H1 (cell line): ENCODE measurements at regions not wholly inside any gene's neighbourhood (a gene's known extent, or its start where the extent isn't known, plus 50 kb on each side); places are given as distances from the start of the nearest gene placed in this dataset.
A peak's percentile ranks its signal among the peaks of the same experiment; 100 is the strongest.

Source experiments
- CTCF ChIA-PET: fragments of 300-600 bp; sonication (Branson Sonifier 250); formaldehyde crosslinking; loops from one replicate; lab custom pipeline; 2021; ENCODE audit not compliant: partially characterized antibody; lab: Charles Lee
- POLR2A ChIA-PET: fragments of 300-600 bp; sonication (Branson Sonifier 250); formaldehyde crosslinking; loops from one replicate; lab custom pipeline; 2021; ENCODE audit warnings: inconsistent platforms; ENCODE audit not compliant: partially characterized antibody; lab: Charles Lee
- DNase-seq, 2 experiments: peaks; one replicate each; pipeline versions ENCODE4 v3.0.0 to v3.0.0-alpha.2; 2010 to 2022; ENCODE audit warnings: low spot score in 2 of 2, low read depth in 1 of 2, mixed read lengths in 1 of 2
- FAIRE-seq: peaks from 2 replicates; lab custom pipeline; 2011; peaks lifted over from hg19 to GRCh38; lab: Jason Lieb, UNC
- H2AFZ ChIP-seq: 2 replicates; pipeline ENCODE4 v1.8.1; 2012; ENCODE audit warnings: low read length, inconsistent platforms
- H2AK5ac ChIP-seq: 2 replicates; pipeline ENCODE4 v1.6.1; 2013; ENCODE audit warnings: low read depth, low read length
- H2BK120ac ChIP-seq: replicated peaks from 2 replicates; pipeline ENCODE3; 2013; ENCODE audit warnings: low read depth, low read length, inconsistent platforms
- H2BK12ac ChIP-seq: 2 replicates; pipeline ENCODE4 v1.6.1; 2013; ENCODE audit warnings: low read depth, low read length
- H2BK15ac ChIP-seq: 2 replicates; pipeline ENCODE4 v1.6.1; 2013; ENCODE audit warnings: low read length
- H2BK20ac ChIP-seq: 2 replicates; pipeline ENCODE4 v1.6.1; 2013; ENCODE audit warnings: low read length
- H2BK5ac ChIP-seq: 2 replicates; pipeline ENCODE4 v1.6.1; 2013; ENCODE audit warnings: low read depth, low read length
- H3K14ac ChIP-seq: 2 replicates; pipeline ENCODE4 v1.6.1; 2013; ENCODE audit warnings: inconsistent platforms; ENCODE audit not compliant: insufficient read length
- H3K18ac ChIP-seq: 2 replicates; pipeline ENCODE4 v1.6.1; 2013; ENCODE audit warnings: low read length; ENCODE audit errors: extremely low read depth
- H3K23ac ChIP-seq: 2 replicates; pipeline ENCODE4 v1.6.1; 2013; ENCODE audit warnings: inconsistent platforms; ENCODE audit not compliant: insufficient read length
- H3K23me2 ChIP-seq: 2 replicates; pipeline ENCODE4 v1.6.1; 2013; ENCODE audit warnings: low read depth, low read length
- H3K27ac ChIP-seq: 2 replicates; pipeline ENCODE4 v1.6.1; 2011; ENCODE audit warnings: low read depth, low read length, inconsistent platforms
- H3K27me3 ChIP-seq, 4 experiments: replicated peaks in 1 of 4; 1 replicate in 1 of 4; 2 replicates in 3 of 4; pipeline versions ENCODE4 v1.6.1 to v1.8.1; 2011 to 2013; ENCODE audit warnings: low read length in 3 of 4, mild to moderate bottlenecking in 3 of 4, inconsistent platforms in 2 of 4, mixed read lengths in 2 of 4, moderate library complexity in 1 of 4; ENCODE audit not compliant: control insufficient read depth in 3 of 4, insufficient read depth in 3 of 4; ENCODE audit errors: extremely low read depth in 1 of 4
- H3K36me3 ChIP-seq, 4 experiments: 2 replicates each; pipeline versions ENCODE4 v1.6.1 to v1.8.1; 2011 to 2013; ENCODE audit warnings: mild to moderate bottlenecking in 4 of 4, low read length in 3 of 4, moderate library complexity in 2 of 4, control low read depth in 1 of 4, inconsistent platforms in 1 of 4; ENCODE audit not compliant: insufficient read depth in 4 of 4, control insufficient read depth in 2 of 4
- H3K4ac ChIP-seq: replicated peaks from 2 replicates; pipeline ENCODE3; 2013; ENCODE audit warnings: low read length, low read depth, mixed read lengths, inconsistent platforms; ENCODE audit not compliant: insufficient read length
- H3K4me1 ChIP-seq, 4 experiments: replicated peaks in 1 of 4; 1 replicate in 1 of 4; 2 replicates in 3 of 4; pipeline versions ENCODE4 v1.6.1 to v1.8.1; 2011 to 2013; ENCODE audit warnings: low read length in 3 of 4, inconsistent platforms in 2 of 4, mixed read lengths in 1 of 4; ENCODE audit not compliant: insufficient read depth in 4 of 4, control insufficient read depth in 3 of 4
- H3K4me2 ChIP-seq, 2 experiments: 2 replicates each; pipeline versions ENCODE4 v1.6.1 to v1.8.1; 2011 to 2013; ENCODE audit warnings: low read depth in 2 of 2, low read length in 2 of 2, control low read depth in 1 of 2, inconsistent platforms in 1 of 2, mild to moderate bottlenecking in 1 of 2; ENCODE audit not compliant: insufficient read depth in 1 of 2
- H3K4me3 ChIP-seq, 4 experiments: fragments of 200-600, 300-600 bp in 1 of 4; sonication (generic), shearing (Covaris generic), sonication (Bioruptor Twin) in 1 of 4; 2 replicates each; pipeline versions ENCODE4 v1.5.1 to v1.8.1; 2011 to 2016; ENCODE audit warnings: low read length in 4 of 4, low read depth in 3 of 4, control low read depth in 2 of 4, inconsistent platforms in 2 of 4, mild to moderate bottlenecking in 2 of 4, mixed read lengths in 1 of 4, moderate library complexity in 1 of 4; ENCODE audit not compliant: insufficient read depth in 2 of 4; ENCODE audit errors: extremely low read depth in 1 of 4
- H3K56ac ChIP-seq: replicated peaks from 2 replicates; pipeline ENCODE3; 2013; ENCODE audit warnings: low read depth, mild to moderate bottlenecking, mixed read lengths, low read length, inconsistent platforms; ENCODE audit not compliant: insufficient read length
- H3K79me1 ChIP-seq: 2 replicates; pipeline ENCODE4 v1.6.1; 2013; ENCODE audit warnings: low read depth, low read length, control low read depth
- H3K79me2 ChIP-seq, 2 experiments: 2 replicates each; pipeline versions ENCODE4 v1.6.1 to v1.8.1; 2012 to 2013; ENCODE audit warnings: low read length in 2 of 2, mild to moderate bottlenecking in 2 of 2, inconsistent platforms in 1 of 2; ENCODE audit not compliant: insufficient read depth in 2 of 2, control insufficient read depth in 1 of 2
- H3K9ac ChIP-seq, 4 experiments: replicated peaks in 1 of 4; 1 replicate in 1 of 4; 2 replicates in 3 of 4; pipeline versions ENCODE4 v1.6.1 to v1.8.1; 2011 to 2013; ENCODE audit warnings: low read depth in 3 of 4, low read length in 3 of 4, control low read depth in 2 of 4, mild to moderate bottlenecking in 2 of 4, moderate library complexity in 2 of 4, inconsistent platforms in 1 of 4; ENCODE audit errors: extremely low read depth in 1 of 4
- H3K9me3 ChIP-seq, 2 experiments: 2 replicates each; pipeline versions ENCODE4 v1.6.1 to v1.8.1; 2012 to 2013; ENCODE audit warnings: mild to moderate bottlenecking in 2 of 2, moderate library complexity in 2 of 2, control low read depth in 1 of 2, inconsistent platforms in 1 of 2, low read depth in 1 of 2, low read length in 1 of 2, mixed read lengths in 1 of 2; ENCODE audit not compliant: insufficient read depth in 2 of 2
- H4K20me1 ChIP-seq, 2 experiments: replicated peaks in 1 of 2; 2 replicates each; pipeline versions ENCODE3 to v1.8.1; 2011 to 2013; ENCODE audit warnings: inconsistent platforms in 2 of 2, low read length in 2 of 2, mild to moderate bottlenecking in 1 of 2; ENCODE audit not compliant: insufficient read depth in 2 of 2, control insufficient read depth in 1 of 2
- H4K5ac ChIP-seq: 2 replicates; pipeline ENCODE4 v1.6.1; 2013; ENCODE audit warnings: low read length, low read depth, mixed read lengths, inconsistent platforms; ENCODE audit not compliant: insufficient read length
- H4K8ac ChIP-seq: 2 replicates; pipeline ENCODE4 v1.8.0; 2013; ENCODE audit warnings: mild to moderate bottlenecking, moderate library complexity, low read length, inconsistent platforms; ENCODE audit not compliant: insufficient read depth; ENCODE audit errors: extremely low read depth
- H4K91ac ChIP-seq: replicated peaks from 2 replicates; pipeline ENCODE3; 2013; ENCODE audit warnings: low read length, mixed read lengths, inconsistent platforms; ENCODE audit not compliant: insufficient read length
- ASH2L ChIP-seq: fragments of 200-600, 300-600 bp; sonication (generic); IDR thresholded peaks from one replicate; pipeline ENCODE4 v1.7.1; 2017; ENCODE audit warnings: low read length
- CHD1 ChIP-seq: IDR thresholded peaks from 2 replicates; pipeline ENCODE4 v1.6.1; 2012; ENCODE audit warnings: low read depth, low read length, improper control_type of control experiment
- HDAC6 ChIP-seq: IDR thresholded peaks from one replicate; pipeline ENCODE4 v1.7.1; 2012; ENCODE audit warnings: low read depth, mild to moderate bottlenecking, inconsistent platforms, low read length, moderate library complexity
- JUN ChIP-seq: IDR thresholded peaks from 2 replicates; pipeline ENCODE4 v1.6.1; 2011; ENCODE audit warnings: low read depth, mild to moderate bottlenecking, improper control_type of control experiment, low read length
- POLR2AphosphoS5 ChIP-seq: IDR thresholded peaks from 2 replicates; pipeline ENCODE4 v1.6.1; 2011; ENCODE audit warnings: low read depth, low read length
- RNF2 ChIP-seq: fragments of 200-900, 300-1000 bp; sonication (generic); IDR thresholded peaks from 2 replicates; pipeline ENCODE4 v1.7.1; 2016; ENCODE audit warnings: borderline replicate concordance, low read depth, mild to moderate bottlenecking, antibody characterized with exemption, low read length; ENCODE audit not compliant: poor library complexity, severe bottlenecking; ENCODE audit errors: missing control alignments
- SIN3A ChIP-seq, 2 experiments: IDR thresholded peaks in 1 of 2; conservative IDR thresholded peaks in 1 of 2; 2 replicates each; pipeline ENCODE4 v1.6.1; 2011 to 2012; ENCODE audit warnings: low read length in 2 of 2, improper control_type of control experiment in 1 of 2, low read depth in 1 of 2, mild to moderate bottlenecking in 1 of 2
- SIRT6 ChIP-seq: IDR thresholded peaks from one replicate; pipeline ENCODE4 v1.7.1; 2012; ENCODE audit warnings: low read length, inconsistent platforms
- SIX5 ChIP-seq: IDR thresholded peaks from 2 replicates; pipeline ENCODE4 v1.6.1; 2011; ENCODE audit warnings: mild to moderate bottlenecking, low read depth, low read length
- SRF ChIP-seq: IDR thresholded peaks from 2 replicates; pipeline ENCODE4 v1.6.1; 2011; ENCODE audit warnings: mild to moderate bottlenecking, low read depth, low read length, moderate library complexity
- TAF7 ChIP-seq: optimal IDR thresholded peaks from 2 replicates; pipeline ENCODE3; 2011; ENCODE audit warnings: low read depth, mild to moderate bottlenecking, inconsistent platforms, low read length, moderate library complexity, borderline replicate concordance
- TBP ChIP-seq: IDR thresholded peaks from 2 replicates; pipeline ENCODE4 v1.6.1; 2011; ENCODE audit warnings: low read depth, low read length, improper control_type of control experiment
- WGBS, 2 experiments: shearing (Covaris generic) in 1 of 2; methylation state at CpG; one replicate each; pipeline versions ENCODE4 v1.1.6 to v1.1.7; 2013 to 2015; ENCODE audit warnings: low lambda C conversion rate in 2 of 2, mixed read lengths in 2 of 2, inconsistent platforms in 1 of 2, low coverage in 1 of 2, missing lambda C conversion rate in 1 of 2; ENCODE audit not compliant: insufficient replicate concordance in 2 of 2, insufficient coverage in 1 of 2, insufficient read length in 1 of 2; ENCODE audit errors: extremely low coverage in 1 of 2, missing lambda C conversion rate in 1 of 2; 5-methylcytosine and 5-hydroxymethylcytosine counted together
- TF ChIP-seq, protein P1 (sequence below), 3 experiments: IDR thresholded peaks; 1 replicate in 2 of 3; 2 replicates in 1 of 3; pipeline versions ENCODE4 v1.5.1 to v1.6.1; 2011; ENCODE audit warnings: low read length in 3 of 3, mild to moderate bottlenecking in 3 of 3, inconsistent platforms in 2 of 3, low read depth in 1 of 3, moderate library complexity in 1 of 3; ENCODE audit not compliant: insufficient read depth in 1 of 3; ENCODE audit errors: control extremely low read depth in 1 of 3

GRCh38 chr11:23023319-23023718 lies 163.0 kb upstream of the CCDC179 start:
- Histone ChIP-seq H3K27me3 (no peaks in the 10 kb centered on the region), H3K4me1 (no peaks in the 10 kb centered on the region), H3K36me3 (no peaks in the 10 kb centered on the region), H2BK12ac (no peak overlapping the region), H3K14ac (no peak overlapping the region), H3K79me2 (no peaks in the 10 kb centered on the region), H3K4me2 (no peak overlapping the region), H2BK20ac (no peak overlapping the region), H3K4ac (no peak overlapping the region), H3K18ac (no peak overlapping the region), H3K56ac (no peak overlapping the region), H2AFZ (peak overlapping the region; percentile 66; the same call in 1 of the 2 replicates), H3K79me1 (no peaks in the 10 kb centered on the region), H3K9ac (no peak overlapping the region), H3K23ac (no peak overlapping the region), H3K23me2 (no peaks in the 10 kb centered on the region), H2AK5ac (no peak overlapping the region), H3K27ac (no peak overlapping the region), H2BK120ac (no peak overlapping the region), H4K5ac (no peak overlapping the region), H3K4me3 (no peak overlapping the region), H4K8ac (no peak overlapping the region), H3K9me3 (no peaks in the 10 kb centered on the region), H2BK15ac (no peak overlapping the region), H4K91ac (no peak overlapping the region), H2BK5ac (no peak overlapping the region), H4K20me1 (no peaks in the 10 kb centered on the region)
- POLR2A ChIA-PET = no interaction called here
- 89% methylated on average over 2 of the region's 2 CpGs; no CpG with 5 or more reads in 1 of the 2 experiments for WGBS, 2 experiments
- FAIRE-seq (no peak), DNase-seq (no peak)
- CTCF ChIA-PET = interaction anchor here (0.8 to 3.4 kb wide), 7 partner anchors 12 to 1363 kb away, joined by 3 to 7 read pairs (median 4); no protein-coding TSS in a partner anchor
- TF ChIP-seq ASH2L (no peak), TBP (no peak), HDAC6 (no peak), CHD1 (no peak), TAF7 (no peak), POLR2AphosphoS5 (no peak), SIRT6 (no peak), JUN (no peak), SIN3A (conservative IDR thresholded peaks at IDR 0.05 in 1 of 2, IDR thresholded peaks at IDR 0.05 in 1 of 2; ENCODE audit: low read depth in 1 of 2, low read length in 2 of 2) (no peak), RNF2 (no peak), SRF (no peak), SIX5 (no peak)
- TF ChIP-seq, protein P1, sequence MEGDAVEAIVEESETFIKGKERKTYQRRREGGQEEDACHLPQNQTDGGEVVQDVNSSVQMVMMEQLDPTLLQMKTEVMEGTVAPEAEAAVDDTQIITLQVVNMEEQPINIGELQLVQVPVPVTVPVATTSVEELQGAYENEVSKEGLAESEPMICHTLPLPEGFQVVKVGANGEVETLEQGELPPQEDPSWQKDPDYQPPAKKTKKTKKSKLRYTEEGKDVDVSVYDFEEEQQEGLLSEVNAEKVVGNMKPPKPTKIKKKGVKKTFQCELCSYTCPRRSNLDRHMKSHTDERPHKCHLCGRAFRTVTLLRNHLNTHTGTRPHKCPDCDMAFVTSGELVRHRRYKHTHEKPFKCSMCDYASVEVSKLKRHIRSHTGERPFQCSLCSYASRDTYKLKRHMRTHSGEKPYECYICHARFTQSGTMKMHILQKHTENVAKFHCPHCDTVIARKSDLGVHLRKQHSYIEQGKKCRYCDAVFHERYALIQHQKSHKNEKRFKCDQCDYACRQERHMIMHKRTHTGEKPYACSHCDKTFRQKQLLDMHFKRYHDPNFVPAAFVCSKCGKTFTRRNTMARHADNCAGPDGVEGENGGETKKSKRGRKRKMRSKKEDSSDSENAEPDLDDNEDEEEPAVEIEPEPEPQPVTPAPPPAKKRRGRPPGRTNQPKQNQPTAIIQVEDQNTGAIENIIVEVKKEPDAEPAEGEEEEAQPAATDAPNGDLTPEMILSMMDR (IDR thresholded peaks at IDR 0.05; ENCODE audit: control extremely low read depth in 1 of 3, insufficient read depth in 1 of 3, low read depth in 1 of 3, low read length in 3 of 3) = no peak
